ENCODE measurements at regions not wholly inside any gene's neighbourhood (a gene's known extent, or its start where the extent isn't known, plus 50 kb on each side); places are given as distances from the start of the nearest gene placed in this dataset.

DNA sequence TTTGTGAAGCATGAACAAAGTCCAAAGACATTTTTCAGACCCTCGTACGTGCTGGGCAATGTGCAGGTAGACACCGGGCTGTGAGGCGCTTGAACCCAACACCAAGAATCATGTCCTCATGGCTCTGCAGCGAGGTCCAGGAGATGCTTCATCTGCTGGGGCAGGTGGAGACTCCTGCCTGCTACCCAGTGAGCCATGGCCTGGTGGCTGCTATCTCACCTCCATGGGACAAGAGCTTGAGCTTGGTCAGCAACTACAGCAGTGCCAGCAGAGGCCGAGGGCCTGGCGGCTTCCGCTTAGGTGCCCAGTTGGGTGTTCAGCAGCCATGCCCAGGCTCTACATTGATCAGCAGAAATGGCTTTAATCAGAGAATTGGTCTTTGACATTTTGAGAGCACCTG, 281.0 kb upstream of the HS6ST1 start:
- H3K4me3 ChIP-seq (ENCODE audit: low read length): no peak overlapping the region
- DNase-seq (ENCODE audit: low read depth): no peak
- TF ChIP-seq, protein P1, sequence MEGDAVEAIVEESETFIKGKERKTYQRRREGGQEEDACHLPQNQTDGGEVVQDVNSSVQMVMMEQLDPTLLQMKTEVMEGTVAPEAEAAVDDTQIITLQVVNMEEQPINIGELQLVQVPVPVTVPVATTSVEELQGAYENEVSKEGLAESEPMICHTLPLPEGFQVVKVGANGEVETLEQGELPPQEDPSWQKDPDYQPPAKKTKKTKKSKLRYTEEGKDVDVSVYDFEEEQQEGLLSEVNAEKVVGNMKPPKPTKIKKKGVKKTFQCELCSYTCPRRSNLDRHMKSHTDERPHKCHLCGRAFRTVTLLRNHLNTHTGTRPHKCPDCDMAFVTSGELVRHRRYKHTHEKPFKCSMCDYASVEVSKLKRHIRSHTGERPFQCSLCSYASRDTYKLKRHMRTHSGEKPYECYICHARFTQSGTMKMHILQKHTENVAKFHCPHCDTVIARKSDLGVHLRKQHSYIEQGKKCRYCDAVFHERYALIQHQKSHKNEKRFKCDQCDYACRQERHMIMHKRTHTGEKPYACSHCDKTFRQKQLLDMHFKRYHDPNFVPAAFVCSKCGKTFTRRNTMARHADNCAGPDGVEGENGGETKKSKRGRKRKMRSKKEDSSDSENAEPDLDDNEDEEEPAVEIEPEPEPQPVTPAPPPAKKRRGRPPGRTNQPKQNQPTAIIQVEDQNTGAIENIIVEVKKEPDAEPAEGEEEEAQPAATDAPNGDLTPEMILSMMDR (conservative IDR thresholded peaks at IDR 0.05; ENCODE audit: low read depth, low read length): no peak

DNA sequence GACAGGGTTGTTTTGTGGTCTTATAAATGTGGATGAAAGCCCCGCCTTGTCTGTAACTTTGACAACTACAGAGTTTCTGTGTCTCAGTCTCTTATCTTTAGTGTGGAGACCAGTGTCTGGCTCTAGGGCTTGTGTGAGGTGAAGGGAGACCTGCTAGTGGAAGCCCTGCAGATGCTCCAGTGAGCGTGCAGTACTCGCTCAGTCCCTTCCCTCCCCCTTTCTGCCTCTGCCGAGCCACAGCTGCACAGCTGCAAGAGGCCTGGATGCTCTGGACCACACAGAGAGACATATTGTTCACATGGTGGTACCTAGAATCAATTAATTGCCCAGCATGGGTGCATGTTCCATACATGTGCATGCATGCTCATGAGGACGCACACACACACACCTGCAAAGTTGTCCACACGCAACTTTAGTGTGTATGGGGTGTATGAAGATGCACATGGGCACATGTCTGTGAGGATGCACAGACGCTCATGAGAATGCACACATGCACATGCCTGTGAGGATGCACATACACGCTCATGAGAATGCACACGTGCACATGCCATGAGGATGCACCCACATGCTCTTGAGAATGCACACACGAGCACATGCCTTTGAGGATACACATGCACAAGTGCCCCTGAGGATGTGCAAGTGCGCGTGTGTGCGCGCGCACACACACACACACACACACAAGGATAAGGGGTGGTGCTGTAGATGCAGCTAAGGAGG, 282.1 kb upstream of the HS6ST1 start:
- DNase-seq (ENCODE audit: low read depth): no peak
- no peak overlapping the region for H3K4me3 ChIP-seq (ENCODE audit: low read length)
- TF ChIP-seq, protein P1 (conservative IDR thresholded peaks at IDR 0.05; ENCODE audit: low read depth, low read length): no peak

DNA sequence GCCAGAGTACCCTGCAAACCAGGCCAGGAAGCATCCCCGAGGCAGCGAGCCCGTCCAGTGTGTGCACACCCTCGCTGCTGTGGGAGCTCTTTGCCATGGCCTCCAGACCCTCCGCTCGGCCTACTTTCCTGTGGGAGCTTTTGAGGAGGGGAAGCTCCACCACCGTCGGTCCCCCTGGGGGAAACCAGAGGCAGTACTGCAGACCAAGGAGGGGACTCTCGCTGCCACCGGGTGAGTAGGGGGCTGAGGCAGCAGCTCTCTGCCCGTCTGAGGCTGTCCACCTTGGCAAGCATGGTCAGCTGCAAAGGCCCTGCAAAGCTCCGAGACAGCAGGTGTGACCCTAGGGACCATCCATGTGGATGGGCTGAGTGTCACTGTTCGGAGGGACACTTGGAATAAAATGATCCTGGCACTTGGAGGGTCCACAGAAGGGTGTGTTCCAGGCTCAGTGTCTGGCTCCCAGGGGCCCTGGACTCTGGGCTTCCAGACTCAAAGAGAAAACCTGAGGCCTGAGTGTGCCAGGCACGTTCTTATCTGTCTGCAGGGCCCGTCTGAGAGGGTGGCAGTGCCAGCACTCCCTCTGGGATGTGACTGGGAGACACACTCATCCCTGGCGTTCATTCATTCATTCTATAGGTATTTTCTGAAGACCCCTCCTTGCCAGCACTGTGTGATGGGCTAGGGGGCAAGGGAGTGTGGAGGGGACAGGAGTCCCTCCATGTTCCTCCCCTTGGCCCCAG, 282.8 kb upstream of the HS6ST1 start:
- no peak overlapping the region for H3K4me3 ChIP-seq (ENCODE audit: low read length)
- no peak for DNase-seq (ENCODE audit: low read depth)
- TF ChIP-seq, protein P1 (conservative IDR thresholded peaks at IDR 0.05; ENCODE audit: low read depth, low read length): no peak

DNA sequence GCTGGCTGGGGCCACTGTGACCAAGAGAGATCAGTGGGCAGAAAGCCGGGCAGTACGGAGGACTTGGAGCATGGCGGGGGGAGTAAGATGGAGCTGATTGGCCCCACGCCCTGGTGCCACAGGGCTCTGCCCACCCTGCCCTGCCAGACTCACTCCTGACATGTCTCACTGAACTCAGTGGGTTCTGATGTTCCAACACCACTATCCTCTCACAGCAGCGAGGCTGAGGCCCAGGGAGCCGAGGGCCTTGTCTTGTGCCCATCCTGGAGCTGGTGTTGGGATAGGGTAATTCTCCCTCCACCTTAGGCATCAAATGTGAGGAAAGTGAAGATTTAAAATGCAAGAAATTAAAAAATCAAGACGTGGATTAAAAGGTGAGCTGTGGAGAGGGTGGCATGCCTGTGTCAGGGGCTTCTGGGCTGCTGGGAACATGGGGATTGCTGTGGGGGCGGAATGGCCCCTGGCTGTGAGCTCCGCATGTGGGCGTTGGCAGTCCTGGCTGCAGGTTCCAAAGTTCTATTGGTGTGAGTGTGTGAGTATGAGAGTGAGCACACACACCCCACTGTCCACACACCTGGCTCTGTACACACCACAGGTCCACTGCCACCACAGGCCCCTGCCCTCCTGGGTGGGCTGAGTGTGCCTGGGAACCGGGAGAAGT, 283.5 kb upstream of the HS6ST1 start:
- H3K4me3 ChIP-seq (ENCODE audit: low read length): no peak overlapping the region
- no peak for DNase-seq (ENCODE audit: low read depth)
- TF ChIP-seq, protein P1 (conservative IDR thresholded peaks at IDR 0.05; ENCODE audit: low read depth, low read length): no peak

DNA sequence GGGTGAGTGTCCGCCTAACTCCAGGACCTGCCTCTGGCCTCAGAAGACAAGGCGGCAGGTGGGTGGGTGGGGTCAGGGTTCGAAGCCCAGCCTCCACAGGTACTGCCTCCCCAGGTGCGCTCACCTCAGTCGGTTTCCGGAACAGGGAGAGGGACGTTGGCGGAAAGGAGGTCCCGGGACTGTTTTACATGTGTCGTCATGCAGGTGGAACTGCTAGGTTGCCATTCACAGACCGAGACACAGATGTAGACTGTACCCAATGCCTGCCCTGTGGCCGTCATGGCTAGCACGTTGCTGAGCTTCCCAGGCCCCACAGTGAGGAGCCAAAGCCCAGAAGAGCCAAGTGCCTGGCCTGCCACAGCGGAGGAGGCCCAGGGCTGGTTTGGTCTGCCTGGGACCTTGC, 284.0 kb upstream of the HS6ST1 start:
- DNase-seq (ENCODE audit: low read depth): no peak
- no peak overlapping the region for H3K4me3 ChIP-seq (ENCODE audit: low read length)
- TF ChIP-seq, protein P1 (conservative IDR thresholded peaks at IDR 0.05; ENCODE audit: low read depth, low read length): no peak

DNA sequence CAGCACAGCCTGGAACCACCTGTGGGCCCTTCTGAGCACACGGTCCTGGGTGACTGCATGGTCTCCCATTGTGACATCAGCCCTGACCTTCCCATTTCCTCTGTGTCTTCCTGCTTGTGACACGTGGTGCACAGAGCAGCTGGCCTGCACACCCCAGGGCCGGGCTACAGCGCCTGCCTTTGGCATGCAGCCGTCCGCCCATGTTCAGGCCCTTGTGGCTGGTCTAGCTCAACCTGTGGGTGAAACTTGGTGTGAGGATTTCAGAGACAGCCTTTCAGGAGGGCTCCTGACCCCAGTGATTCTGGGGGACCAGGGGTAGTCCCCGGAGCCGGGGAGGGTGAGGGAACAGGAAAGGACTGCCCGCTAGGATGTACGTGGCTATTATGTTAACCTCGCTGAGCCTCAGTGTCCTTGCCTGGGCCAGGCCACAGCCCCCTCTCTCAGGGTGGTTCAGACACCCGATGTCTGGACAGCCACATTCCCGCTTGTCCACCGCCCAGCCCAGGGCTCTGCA, 284.8 kb upstream of the HS6ST1 start:
- TF ChIP-seq, protein P1 (conservative IDR thresholded peaks at IDR 0.05; ENCODE audit: low read depth, low read length): no peak
- no peak overlapping the region for H3K4me3 ChIP-seq (ENCODE audit: low read length)
- DNase-seq (ENCODE audit: low read depth): no peak

All from retinal pigment epithelial cell (primary cell).